ENCODE measurements at regions not wholly inside any gene's neighbourhood (a gene's known extent, or its start where the extent isn't known, plus 50 kb on each side); places are given as distances from the start of the nearest gene placed in this dataset.
"Not testable (repeated sequence)": the region's sequence is repeated elsewhere in the genome, so short reads cannot be mapped to it uniquely, and the experiment has no call there.

GRCh38 chr16:13718748-13719147 is 201.2 kb upstream of the ERCC4 start:
- DNase-seq (ENCODE audit: low spot score): no peak

- no peak for DNase-seq (ENCODE audit: low spot score)
These were observed 192.0 kb upstream of the ERCC4 start for GRCh38 chr16:13727943-13728342.

GRCh38 chr16:13733561-13733960 is 186.4 kb upstream of the ERCC4 start:
- no peak for DNase-seq (ENCODE audit: low spot score)

- DNase-seq (ENCODE audit: low spot score): not testable (repeated sequence)
These were observed 180.2 kb upstream of the ERCC4 start for GRCh38 chr16:13739621-13740373.

- DNase-seq (ENCODE audit: low spot score): no peak
These were observed 177.0 kb upstream of the ERCC4 start for GRCh38 chr16:13742928-13743327.

GRCh38 chr16:13743571-13743970 is 176.4 kb upstream of the ERCC4 start:
- DNase-seq (ENCODE audit: low spot score): no peak

- DNase-seq (ENCODE audit: low spot score): no peak
These were observed 163.4 kb upstream of the ERCC4 start for GRCh38 chr16:13756411-13757140.

GRCh38 chr16:13766334-13766733 is 153.6 kb upstream of the ERCC4 start:
- no peak for DNase-seq (ENCODE audit: low spot score)

GRCh38 chr16:13767215-13767614 is 152.7 kb upstream of the ERCC4 start:
- DNase-seq (ENCODE audit: low spot score): no peak

GRCh38 chr16:13768471-13768870 is 151.5 kb upstream of the ERCC4 start:
- DNase-seq (ENCODE audit: low spot score): no peak

- no peak for DNase-seq (ENCODE audit: low spot score)
These were observed 149.5 kb upstream of the ERCC4 start for GRCh38 chr16:13770436-13770835.

- no peak for DNase-seq (ENCODE audit: low spot score)
These were observed 147.2 kb upstream of the ERCC4 start for GRCh38 chr16:13772782-13773181.

GRCh38 chr16:13779676-13780075 is 140.3 kb upstream of the ERCC4 start:
- DNase-seq (ENCODE audit: low spot score): no peak

GRCh38 chr16:13780406-13781168 is 139.4 kb upstream of the ERCC4 start:
- no peak for DNase-seq (ENCODE audit: low spot score)

GRCh38 chr16:13781169-13781564 is 138.8 kb upstream of the ERCC4 start:
- DNase-seq (ENCODE audit: low spot score): no peak

GRCh38 chr16:13781575-13782338 is 138.2 kb upstream of the ERCC4 start:
- no peak for DNase-seq (ENCODE audit: low spot score)

- no peak for DNase-seq (ENCODE audit: low spot score)
These were observed 128.9 kb upstream of the ERCC4 start for GRCh38 chr16:13791095-13791494.

GRCh38 chr16:13793841-13794409 is 126.0 kb upstream of the ERCC4 start:
- no peak for DNase-seq (ENCODE audit: low spot score)

GRCh38 chr16:13795131-13795530 is 124.8 kb upstream of the ERCC4 start:
- no peak for DNase-seq (ENCODE audit: low spot score)

GRCh38 chr16:13797718-13798117 is 122.2 kb upstream of the ERCC4 start:
- DNase-seq (ENCODE audit: low spot score): no peak

GRCh38 chr16:13798211-13798610 is 121.7 kb upstream of the ERCC4 start:
- no peak for DNase-seq (ENCODE audit: low spot score)

GRCh38 chr16:13803974-13804373 is 116.0 kb upstream of the ERCC4 start:
- no peak for DNase-seq (ENCODE audit: low spot score)
